NCI-H748 (cell line): ENCODE measurements at regions not wholly inside any gene's neighbourhood (a gene's known extent, or its start where the extent isn't known, plus 50 kb on each side); places are given as distances from the start of the nearest gene placed in this dataset.

Experiments
- DNase-seq: peaks from one replicate; lab custom pipeline; 2025; ENCODE audit not compliant: unreplicated experiment; lab: John Stamatoyannopoulos, UW

GRCh38 chr16:63457869-63458268 lies 1421.6 kb upstream of the CDH8 start:
- no peak for DNase-seq

- DNase-seq, result no peak
These were observed 1417.0 kb upstream of the CDH8 start for GRCh38 chr16:63453261-63453660.

DNA sequence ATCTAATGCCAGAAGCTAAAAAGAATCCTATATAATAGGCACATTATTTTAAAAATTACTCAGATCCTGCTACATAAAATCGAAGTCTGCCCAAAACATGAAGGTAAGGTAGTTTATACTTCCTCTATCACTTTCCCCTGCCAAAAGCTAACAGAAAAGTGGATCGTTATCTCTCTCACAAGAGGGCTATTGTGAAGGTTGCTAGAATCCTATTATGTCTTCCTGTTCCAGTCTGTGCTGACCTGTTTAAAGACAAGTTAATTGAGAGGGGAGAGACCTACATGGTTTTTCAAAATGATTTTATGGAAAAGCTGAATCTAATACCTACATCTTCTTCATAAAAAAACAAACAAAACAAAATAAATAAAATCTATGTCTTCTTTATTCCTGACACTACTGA lies 1410.9 kb upstream of the CDH8 start:
- peak; percentile 84 for DNase-seq

DNA sequence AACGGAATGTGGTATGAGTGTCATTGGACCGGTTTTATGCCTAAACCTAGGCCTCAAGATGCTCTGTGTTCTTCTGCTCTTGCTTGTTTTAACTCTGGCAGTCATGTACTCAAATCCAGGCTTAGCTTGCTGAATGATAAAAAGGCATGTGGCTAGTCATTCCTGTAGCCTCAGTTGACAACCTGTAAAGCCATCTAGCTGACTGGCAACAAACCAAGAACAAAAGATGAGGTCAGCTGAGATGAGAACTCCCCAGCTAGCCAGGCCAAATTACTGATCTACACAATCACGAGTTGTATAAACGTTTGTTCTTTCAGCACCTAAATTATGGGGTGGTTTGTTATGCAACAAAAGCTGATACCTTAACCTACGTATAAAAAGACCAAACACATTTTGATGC lies 1406.0 kb upstream of the CDH8 start:
- DNase-seq, result peak; percentile 78

DNA sequence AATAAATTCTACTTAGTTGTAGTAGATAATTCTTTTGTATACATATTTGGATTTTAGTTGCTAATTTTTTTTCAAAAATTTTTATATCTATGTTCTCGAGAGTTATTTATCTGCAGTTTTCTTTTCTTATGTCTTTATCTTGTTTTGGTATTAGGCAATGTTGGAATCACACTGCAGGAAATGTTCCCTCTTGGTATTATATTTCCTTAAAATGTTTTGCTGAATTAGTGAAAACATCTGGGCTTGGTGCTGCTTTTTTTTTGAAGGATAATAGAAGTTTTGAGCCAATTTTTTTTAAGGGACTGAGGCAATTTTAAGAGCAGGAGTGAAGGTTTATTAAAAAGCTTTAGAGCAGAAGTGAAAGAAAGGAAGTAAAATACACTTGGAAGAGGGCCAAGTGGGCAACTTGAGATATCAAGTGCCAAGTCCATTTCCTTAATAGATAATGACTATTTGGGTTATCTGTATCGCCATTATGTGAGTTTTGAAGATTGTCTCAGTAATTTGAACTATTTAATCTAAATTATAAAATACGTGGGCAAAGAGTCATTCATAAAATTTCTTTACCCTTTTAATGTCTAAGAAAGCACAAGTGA lies 1390.1 kb upstream of the CDH8 start:
- DNase-seq, result no peak

- no peak for DNase-seq
These were observed 1386.5 kb upstream of the CDH8 start for GRCh38 chr16:63422715-63423114.

- no peak for DNase-seq
These were observed 1380.5 kb upstream of the CDH8 start for GRCh38 chr16:63416712-63417111.

DNA sequence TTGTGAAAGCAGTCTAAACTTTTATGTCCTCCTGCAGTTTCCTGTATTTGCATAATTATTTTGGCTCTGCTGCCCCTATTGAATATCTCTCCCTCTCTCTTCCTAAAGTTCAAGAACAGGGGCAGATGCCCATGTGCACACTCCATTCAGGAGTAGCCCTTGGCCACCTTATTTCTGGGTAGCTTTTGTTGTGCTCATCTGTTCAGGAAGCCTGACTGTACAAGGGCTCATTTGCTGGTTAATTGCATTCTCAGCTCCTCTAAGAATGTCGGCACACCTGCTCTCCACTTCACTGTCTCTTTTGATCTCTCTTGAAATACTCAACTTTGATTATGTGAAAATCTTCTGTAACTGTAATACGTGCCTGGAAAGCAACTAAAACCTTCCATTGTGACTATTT lies 1378.8 kb upstream of the CDH8 start:
- DNase-seq, result peak; percentile 54

DNA sequence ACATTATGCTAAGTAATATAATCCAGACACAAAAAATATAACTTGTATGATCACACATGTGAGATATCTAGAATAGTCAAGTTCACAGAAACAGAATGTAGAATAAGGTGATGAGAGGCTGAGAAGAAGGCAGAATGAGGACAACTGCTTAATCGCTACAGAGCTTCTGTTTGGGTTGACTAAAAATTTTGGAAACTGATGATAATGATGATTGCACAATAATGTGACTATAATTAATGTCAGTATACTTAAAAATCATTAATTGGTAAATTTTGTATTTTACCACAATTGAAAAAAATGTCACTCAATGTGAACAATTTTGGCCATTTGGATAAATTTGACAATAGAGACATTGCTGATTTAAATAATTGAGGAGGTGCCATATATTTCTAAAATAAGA lies 1374.4 kb upstream of the CDH8 start:
- DNase-seq, result no peak

DNA sequence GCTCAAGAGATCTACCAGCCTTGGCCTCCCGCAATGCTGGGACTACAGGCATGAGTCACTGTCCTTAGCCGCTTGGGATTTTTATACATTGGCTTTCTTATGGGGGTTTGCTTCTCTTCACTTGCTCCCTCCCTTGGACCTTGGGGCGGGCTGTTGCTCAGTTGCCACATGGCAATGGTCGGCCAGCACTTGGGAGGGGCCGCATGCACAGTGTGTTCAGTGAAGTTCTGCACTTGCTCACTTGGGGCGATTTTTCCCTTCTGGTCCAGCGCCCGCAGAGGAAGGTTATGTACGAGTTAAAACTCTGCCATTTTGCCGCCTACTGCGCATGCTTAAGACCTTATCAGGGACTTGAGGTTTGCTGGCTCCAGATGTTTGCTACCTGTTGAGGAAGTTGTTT lies 1367.6 kb upstream of the CDH8 start:
- DNase-seq, result no peak

DNA sequence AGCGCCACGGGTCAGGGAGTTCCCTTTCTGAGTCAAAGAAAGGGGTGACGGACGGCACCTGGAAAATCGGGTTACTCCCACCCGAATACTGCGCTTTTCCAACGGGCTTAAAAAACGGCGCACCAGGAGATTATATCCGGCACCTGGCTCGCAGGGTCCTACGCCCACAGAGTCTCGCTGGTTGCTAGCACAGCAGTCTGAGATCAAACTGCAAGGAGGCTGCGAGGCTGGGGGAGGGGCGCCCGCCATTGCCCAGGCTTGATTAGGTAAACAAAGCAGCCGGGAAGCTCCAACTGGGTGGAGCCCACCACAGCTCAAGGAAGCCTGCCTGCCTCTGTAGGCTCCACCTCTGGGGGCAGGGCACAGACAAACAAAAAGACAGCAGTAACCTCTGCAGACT lies 1352.0 kb upstream of the CDH8 start:
- DNase-seq, result peak; percentile 14

GRCh38 chr16:63385714-63386432 lies 1349.6 kb upstream of the CDH8 start:
- DNase-seq, result no peak

- DNase-seq, result no peak
These were observed 1337.5 kb upstream of the CDH8 start for GRCh38 chr16:63373744-63374143.

- no peak for DNase-seq
These were observed 1336.6 kb upstream of the CDH8 start for GRCh38 chr16:63372815-63373214.

- DNase-seq, result no peak
These were observed 1336.0 kb upstream of the CDH8 start for GRCh38 chr16:63372283-63372682.

DNA sequence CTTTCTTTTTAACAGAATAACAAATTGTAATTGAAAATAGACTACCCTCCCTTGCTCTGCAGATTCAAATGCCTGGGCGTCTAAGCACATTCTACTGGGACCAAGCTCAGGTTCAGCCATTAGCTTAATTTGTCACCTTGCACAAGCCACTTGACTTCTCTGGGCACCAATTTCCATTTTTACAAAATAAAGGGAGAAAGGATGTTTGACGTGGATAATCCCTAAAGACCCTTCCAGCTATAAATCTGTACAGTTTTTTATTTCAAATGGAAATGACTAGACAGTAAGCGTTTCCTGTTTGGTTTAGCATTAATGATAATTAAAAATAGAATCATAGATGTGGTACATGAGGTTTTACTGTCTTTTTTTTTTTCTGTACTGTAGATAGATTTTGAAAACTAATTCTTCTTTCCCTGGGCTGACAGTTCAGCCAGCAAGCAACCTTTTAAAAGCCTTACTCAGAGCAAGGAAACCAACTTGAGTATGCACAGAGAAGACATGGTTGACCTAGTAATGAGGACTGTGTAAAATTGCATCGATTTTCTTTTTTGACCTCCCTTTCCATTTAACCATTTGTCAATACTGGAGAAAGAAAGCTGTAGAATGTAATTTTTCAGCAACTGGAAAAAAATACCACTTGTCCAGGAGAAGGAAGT lies 1329.5 kb upstream of the CDH8 start:
- DNase-seq, result no peak

DNA sequence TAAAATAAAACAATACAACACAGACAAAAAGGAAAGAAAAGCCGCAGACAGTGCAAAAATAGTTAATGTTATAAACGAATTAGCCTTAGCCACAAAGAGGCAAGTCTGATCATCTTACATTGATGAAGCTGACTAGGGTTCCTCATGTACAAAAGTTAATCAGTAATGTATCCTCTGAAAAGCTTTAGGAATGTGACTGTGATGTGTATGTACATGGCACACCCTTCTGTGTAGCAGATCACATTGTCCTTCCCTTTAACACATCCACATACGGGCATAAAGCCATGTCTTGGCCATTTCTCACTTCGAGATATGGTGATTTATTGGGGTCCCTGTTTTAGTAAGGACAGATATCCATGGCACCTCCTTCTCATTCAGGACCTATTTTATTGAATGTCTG lies 1327.5 kb upstream of the CDH8 start:
- DNase-seq, result no peak

DNA sequence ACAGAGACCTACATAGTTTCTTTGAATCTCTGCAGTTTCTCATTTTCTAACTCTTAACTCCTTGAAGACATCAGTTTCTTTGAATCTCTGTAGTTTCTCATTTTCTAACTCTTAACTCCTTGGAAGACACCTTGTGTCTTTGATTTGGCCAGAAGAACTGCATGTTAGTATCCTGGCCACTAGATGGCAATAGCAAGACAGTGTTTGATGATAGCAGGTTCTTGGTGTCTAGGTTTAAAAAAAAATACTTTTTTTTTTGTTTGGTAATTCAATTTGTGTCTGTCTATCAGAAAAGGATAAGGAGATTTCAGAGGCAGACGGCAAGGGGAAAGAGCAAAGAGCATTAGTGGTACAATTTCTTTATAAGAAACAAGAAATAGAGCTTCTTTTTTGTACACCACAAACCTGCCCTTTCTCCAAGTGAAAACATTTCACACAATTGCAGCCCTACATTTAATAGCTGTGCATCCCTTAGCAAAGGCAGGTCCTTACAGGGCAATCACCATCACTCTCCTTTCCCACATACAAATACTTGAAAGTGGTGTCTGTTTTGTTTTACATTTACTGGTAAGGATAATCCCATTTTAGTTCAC lies 1324.9 kb upstream of the CDH8 start:
- DNase-seq, result peak; percentile 51

DNA sequence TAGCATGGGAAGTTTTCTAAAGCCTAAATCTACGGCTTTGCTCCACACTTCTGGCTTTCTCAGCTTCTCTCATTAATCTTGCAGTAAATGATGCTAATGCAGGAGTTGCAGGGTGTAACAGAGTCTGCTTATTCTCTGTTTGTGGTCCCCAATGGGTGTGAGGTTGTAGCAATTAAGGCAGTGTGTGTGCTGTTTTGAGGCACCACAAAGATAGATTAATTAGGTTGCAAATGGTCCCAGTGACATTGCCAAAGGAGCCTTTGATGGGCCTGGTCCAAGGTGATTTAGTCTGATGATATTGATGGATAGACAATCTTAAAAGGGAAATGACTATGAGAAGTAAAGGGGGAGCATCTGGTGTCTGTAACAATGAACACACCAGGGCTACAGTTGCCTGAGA lies 1313.7 kb upstream of the CDH8 start:
- DNase-seq, result no peak

- no peak for DNase-seq
These were observed 1309.8 kb upstream of the CDH8 start for GRCh38 chr16:63346000-63346399.

DNA sequence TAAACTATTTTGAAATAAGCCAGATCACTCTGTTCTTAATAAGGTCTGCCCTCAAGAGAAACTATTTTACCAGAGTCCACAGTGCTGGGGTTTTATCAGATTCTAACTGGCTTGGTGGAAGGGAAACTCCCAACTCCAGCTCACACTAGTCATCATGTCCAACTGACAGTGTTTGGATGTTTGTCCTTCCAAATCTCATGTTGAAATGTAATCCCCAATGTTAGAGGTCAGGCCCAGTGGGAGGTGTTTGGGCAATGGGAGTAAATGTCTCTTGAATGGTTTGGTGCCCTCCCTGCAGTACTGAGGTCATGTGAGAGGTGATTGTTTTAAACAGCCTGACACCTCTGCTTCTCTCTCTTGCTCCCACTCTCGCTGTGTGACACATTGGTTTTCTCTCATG lies 1301.0 kb upstream of the CDH8 start:
- no peak for DNase-seq

GRCh38 chr16:63331111-63331510 lies 1294.9 kb upstream of the CDH8 start:
- DNase-seq, result no peak
